WERI-Rb-1 (cell line): ENCODE measurements at regions not wholly inside any gene's neighbourhood (a gene's known extent, or its start where the extent isn't known, plus 50 kb on each side); places are given as distances from the start of the nearest gene placed in this dataset.

Experiments used
- DNase-seq: peaks from one replicate; pipeline ENCODE4 v3.0.0-alpha.2; 2020
- H3K27ac ChIP-seq: fragments of 250-450 bp; sonication (Bioruptor Pico); 2 replicates; pipeline ENCODE4 v1.5.1; 2020; ENCODE audit warnings: mild to moderate bottlenecking, moderate library complexity
- H3K27me3 ChIP-seq: fragments of 250-450 bp; sonication (Bioruptor Pico); 2 replicates; pipeline ENCODE4 v1.5.1; 2021; ENCODE audit warnings: mild to moderate bottlenecking, low read depth, moderate library complexity; ENCODE audit not compliant: insufficient read depth, severe bottlenecking
- H3K36me3 ChIP-seq: fragments of 250-450 bp; sonication (Bioruptor Pico); 2 replicates; pipeline ENCODE4 v1.5.1; 2020; ENCODE audit warnings: mild to moderate bottlenecking, moderate library complexity
- H3K4me3 ChIP-seq: 2 replicates; pipeline ENCODE4 v1.5.1; 2011; ENCODE audit warnings: low read depth, mild to moderate bottlenecking, control low read depth, low read length
- H3K9me3 ChIP-seq: fragments of 250-450 bp; sonication (Bioruptor Pico); 2 replicates; pipeline ENCODE4 v1.5.1; 2021; ENCODE audit warnings: mild to moderate bottlenecking, moderate library complexity; ENCODE audit not compliant: severe bottlenecking
- TF ChIP-seq, protein P1 (sequence below): IDR thresholded peaks from 2 replicates; pipeline ENCODE4 v1.5.1; 2011; ENCODE audit warnings: low read depth, mild to moderate bottlenecking, control low read depth, inconsistent platforms, low read length

DNA sequence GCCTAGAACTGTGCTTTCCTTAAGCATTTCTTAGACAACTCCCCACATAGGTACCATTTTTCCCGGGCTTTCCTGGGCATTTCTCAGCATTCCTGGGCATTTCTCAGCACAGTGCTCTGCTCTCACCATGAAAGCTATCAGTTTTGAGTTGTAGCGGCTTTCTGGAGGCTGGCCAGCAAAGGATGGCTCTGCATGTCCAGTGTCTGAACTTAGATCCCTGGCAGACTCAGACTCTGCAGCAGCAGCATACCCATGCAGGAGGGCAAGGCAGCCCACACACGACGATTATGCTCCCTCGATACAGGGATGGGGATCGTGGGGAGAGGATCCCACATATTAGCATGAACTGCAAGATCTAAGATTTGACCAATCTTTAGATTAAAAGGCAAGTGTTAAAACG lies 248.9 kb upstream of the MKI67 start:
- Histone ChIP-seq H3K4me3 (no peak overlapping the region), H3K9me3 (no peaks in the 10 kb centered on the region), H3K27me3 (peaks cover 31% of the 10 kb centered on the region), H3K27ac (no peak overlapping the region), H3K36me3 (no peaks in the 10 kb centered on the region)
- DNase-seq, result no peak
- TF ChIP-seq, protein P1, sequence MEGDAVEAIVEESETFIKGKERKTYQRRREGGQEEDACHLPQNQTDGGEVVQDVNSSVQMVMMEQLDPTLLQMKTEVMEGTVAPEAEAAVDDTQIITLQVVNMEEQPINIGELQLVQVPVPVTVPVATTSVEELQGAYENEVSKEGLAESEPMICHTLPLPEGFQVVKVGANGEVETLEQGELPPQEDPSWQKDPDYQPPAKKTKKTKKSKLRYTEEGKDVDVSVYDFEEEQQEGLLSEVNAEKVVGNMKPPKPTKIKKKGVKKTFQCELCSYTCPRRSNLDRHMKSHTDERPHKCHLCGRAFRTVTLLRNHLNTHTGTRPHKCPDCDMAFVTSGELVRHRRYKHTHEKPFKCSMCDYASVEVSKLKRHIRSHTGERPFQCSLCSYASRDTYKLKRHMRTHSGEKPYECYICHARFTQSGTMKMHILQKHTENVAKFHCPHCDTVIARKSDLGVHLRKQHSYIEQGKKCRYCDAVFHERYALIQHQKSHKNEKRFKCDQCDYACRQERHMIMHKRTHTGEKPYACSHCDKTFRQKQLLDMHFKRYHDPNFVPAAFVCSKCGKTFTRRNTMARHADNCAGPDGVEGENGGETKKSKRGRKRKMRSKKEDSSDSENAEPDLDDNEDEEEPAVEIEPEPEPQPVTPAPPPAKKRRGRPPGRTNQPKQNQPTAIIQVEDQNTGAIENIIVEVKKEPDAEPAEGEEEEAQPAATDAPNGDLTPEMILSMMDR, result no peak

DNA sequence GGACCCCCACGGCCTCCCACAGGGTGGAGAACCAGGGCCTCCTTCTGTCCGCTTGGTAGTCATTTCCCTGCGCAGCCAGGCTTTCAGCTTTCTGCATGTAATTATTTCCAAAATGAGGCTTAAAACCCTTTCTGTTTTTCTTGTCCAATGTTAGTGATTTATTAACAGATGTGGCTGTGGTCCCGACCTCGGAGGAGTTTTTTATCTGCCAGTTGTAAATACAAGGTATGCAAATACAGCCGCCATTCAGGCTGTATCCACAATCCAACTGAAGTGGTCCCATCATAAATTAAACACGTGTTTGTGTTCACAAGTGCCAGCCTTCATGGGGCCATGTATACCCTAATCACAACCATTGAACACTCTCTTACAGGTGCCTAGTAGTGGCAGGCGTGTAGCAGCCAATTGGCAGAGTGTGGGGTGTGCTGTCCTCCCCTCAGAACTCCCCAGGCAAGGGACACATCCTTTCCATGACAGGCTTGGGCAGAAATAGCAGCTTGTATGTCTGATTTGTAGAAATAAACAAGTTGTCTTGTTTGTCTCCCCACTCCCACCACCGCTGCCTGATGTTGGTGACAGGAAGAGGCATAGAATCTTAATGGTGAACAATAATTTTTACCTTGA lies 251.3 kb upstream of the MKI67 start:
- Histone ChIP-seq H3K9me3 (no peaks in the 10 kb centered on the region), H3K4me3 (no peak overlapping the region), H3K27me3 (peaks cover 36% of the 10 kb centered on the region), H3K36me3 (no peaks in the 10 kb centered on the region), H3K27ac (no peak overlapping the region)
- no peak for DNase-seq
- TF ChIP-seq, protein P1, result no peak

DNA sequence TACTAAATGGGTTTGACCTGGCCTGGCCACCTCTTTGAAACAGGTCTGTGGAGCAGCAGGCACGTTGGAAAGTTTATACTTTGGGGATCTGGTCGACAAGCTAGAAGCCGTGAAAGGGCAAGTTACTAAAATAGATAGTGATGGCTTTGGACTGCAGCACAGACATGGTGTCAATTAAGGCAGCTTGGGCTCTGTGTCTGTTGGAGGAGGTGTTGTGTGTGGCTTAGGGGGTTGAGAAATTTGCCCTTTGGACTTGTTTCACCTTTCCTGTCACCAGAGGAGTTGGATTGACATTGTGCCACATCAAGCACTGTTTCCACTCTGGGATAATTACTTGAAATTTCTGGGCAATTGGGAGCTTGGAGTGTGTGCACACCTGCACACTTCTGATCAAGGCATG lies 251.8 kb upstream of the MKI67 start:
- TF ChIP-seq, protein P1, result no peak
- DNase-seq, result no peak

GRCh38 chr10:128380946-128381345 lies 254.7 kb upstream of the MKI67 start:
- H3K9me3 ChIP-seq, result no peaks in the 10 kb centered on the region
- no peak overlapping the region for H3K4me3 ChIP-seq
- no peak overlapping the region for H3K27ac ChIP-seq
- peaks cover 18% of the 10 kb centered on the region for H3K27me3 ChIP-seq
- no peaks in the 10 kb centered on the region for H3K36me3 ChIP-seq
- no peak for DNase-seq
- TF ChIP-seq, protein P1, result no peak

More for the DNA sequence above, 251.8 kb upstream of the MKI67 start:
- Histone ChIP-seq H3K27ac (no peak overlapping the region), H3K4me3 (no peak overlapping the region), H3K36me3 (no peaks in the 10 kb centered on the region), H3K9me3 (no peaks in the 10 kb centered on the region), H3K27me3 (peaks cover 36% of the 10 kb centered on the region)

GRCh38 chr10:128382225-128382624 lies 256.0 kb upstream of the MKI67 start:
- H3K4me3 ChIP-seq, result no peak overlapping the region
- H3K9me3 ChIP-seq, result no peaks in the 10 kb centered on the region
- TF ChIP-seq, protein P1, result no peak
- H3K36me3 ChIP-seq, result no peaks in the 10 kb centered on the region
- no peak for DNase-seq
- H3K27ac ChIP-seq, result no peak overlapping the region
- peaks cover 17% of the 10 kb centered on the region for H3K27me3 ChIP-seq

DNA sequence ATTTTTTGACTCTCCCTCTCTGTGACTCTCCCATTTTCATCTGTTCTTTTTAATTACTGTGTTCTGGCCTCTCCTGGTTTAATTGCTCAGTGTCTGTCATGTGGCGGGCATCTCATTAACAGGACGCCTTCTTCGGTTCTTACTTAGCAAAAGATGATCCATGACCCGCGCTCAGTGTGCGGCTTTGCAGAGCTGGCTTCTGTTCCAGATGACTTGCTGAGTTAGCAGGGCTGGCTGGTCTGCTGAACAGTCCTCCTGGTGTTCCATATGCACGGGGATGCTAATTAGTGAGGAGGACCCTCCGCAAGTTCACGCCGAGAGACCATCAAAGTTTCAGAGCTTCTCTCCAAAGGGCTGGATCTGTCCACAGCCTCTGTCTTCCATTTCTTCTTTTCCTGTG lies 258.6 kb upstream of the MKI67 start:
- TF ChIP-seq, protein P1, result no peak
- Histone ChIP-seq H3K36me3 (no peaks in the 10 kb centered on the region), H3K27me3 (peaks cover 16% of the 10 kb centered on the region), H3K4me3 (no peak overlapping the region), H3K9me3 (no peaks in the 10 kb centered on the region), H3K27ac (no peak overlapping the region)
- DNase-seq, result no peak
